ENCODE measurements at regions not wholly inside any gene's neighbourhood (a gene's known extent, or its start where the extent isn't known, plus 50 kb on each side); places are given as distances from the start of the nearest gene placed in this dataset.

GRCh38 chr13:82220641-82221040 is 1661.6 kb downstream of the SLITRK1 start:
- TF ChIP-seq CTCF (conservative IDR thresholded peaks at IDR 0.05), result no peak
- TF ChIP-seq ZFX (IDR thresholded peaks at IDR 0.05), result no peak
